H9 (cell line): ENCODE measurements at regions not wholly inside any gene's neighbourhood (a gene's known extent, or its start where the extent isn't known, plus 50 kb on each side); places are given as distances from the start of the nearest gene placed in this dataset.

Experiments
- DNase-seq: peaks from one replicate; pipeline ENCODE4 v3.0.0-alpha.2; 2017
- H2AFZ ChIP-seq: one replicate; pipeline ENCODE4 v1.6.1; 2013; ENCODE audit warnings: mild to moderate bottlenecking, low read length, control low read depth, moderate library complexity
- H2AK5ac ChIP-seq: 2 replicates; pipeline ENCODE4 v1.6.1; 2013; ENCODE audit warnings: low read length, control low read depth, mixed read lengths; ENCODE audit not compliant: insufficient read length
- H2BK120ac ChIP-seq: one replicate; pipeline ENCODE4 v1.6.1; 2013; ENCODE audit warnings: low read depth, mild to moderate bottlenecking, low read length, control low read depth, inconsistent platforms; ENCODE audit not compliant: poor library complexity, severe bottlenecking
- H2BK12ac ChIP-seq: 2 replicates; pipeline ENCODE4 v1.6.1; 2013; ENCODE audit warnings: low read length, control low read depth, mixed read lengths, low read depth; ENCODE audit not compliant: insufficient read length
- H2BK15ac ChIP-seq: 2 replicates; pipeline ENCODE4 v1.6.1; 2013; ENCODE audit warnings: low read depth, low read length, control low read depth
- H2BK20ac ChIP-seq: one replicate; pipeline ENCODE4 v1.6.1; 2013; ENCODE audit warnings: low read depth, mild to moderate bottlenecking, low read length, control low read depth, inconsistent platforms; ENCODE audit not compliant: poor library complexity, severe bottlenecking
- H2BK5ac ChIP-seq: 2 replicates; pipeline ENCODE4 v1.6.1; 2013; ENCODE audit warnings: low read length, control low read depth, mixed read lengths; ENCODE audit not compliant: insufficient read length
- H3K14ac ChIP-seq: 2 replicates; pipeline ENCODE4 v1.6.1; 2013; ENCODE audit warnings: low read length, control low read depth; ENCODE audit not compliant: insufficient read depth
- H3K18ac ChIP-seq: 2 replicates; pipeline ENCODE4 v1.6.1; 2013; ENCODE audit warnings: low read depth, mild to moderate bottlenecking, mixed read lengths, low read length, control low read depth; ENCODE audit not compliant: insufficient read length
- H3K23ac ChIP-seq: 2 replicates; pipeline ENCODE4 v1.6.1; 2013; ENCODE audit warnings: low read length, control low read depth, mixed read lengths, low read depth; ENCODE audit not compliant: insufficient read length
- H3K23me2 ChIP-seq: 2 replicates; pipeline ENCODE4 v1.6.1; 2013; ENCODE audit warnings: low read depth, mild to moderate bottlenecking, mixed read lengths, low read length, control low read depth; ENCODE audit not compliant: insufficient read length, poor library complexity, severe bottlenecking
- H3K27ac ChIP-seq: 2 replicates; pipeline ENCODE4 v1.5.1; 2013; ENCODE audit warnings: low read length, control low read depth, mixed read lengths, low read depth; ENCODE audit not compliant: insufficient read length
- H3K27me3 ChIP-seq: 2 replicates; pipeline ENCODE4 v1.6.1; 2013; ENCODE audit warnings: low read length, control low read depth, inconsistent platforms; ENCODE audit not compliant: insufficient read depth
- H3K4ac ChIP-seq: 2 replicates; pipeline ENCODE4 v1.6.1; 2013; ENCODE audit warnings: low read depth, mild to moderate bottlenecking, control low read depth, inconsistent platforms, low read length, moderate library complexity
- H3K4me1 ChIP-seq: 2 replicates; pipeline ENCODE4 v1.6.1; 2013; ENCODE audit warnings: low read length, control low read depth, inconsistent platforms; ENCODE audit not compliant: insufficient read depth
- H3K4me2 ChIP-seq: 2 replicates; pipeline ENCODE4 v1.6.1; 2013; ENCODE audit warnings: low read length, control low read depth, mixed read lengths; ENCODE audit not compliant: insufficient read length, insufficient read depth
- H3K56ac ChIP-seq: 2 replicates; pipeline ENCODE4 v1.6.1; 2013; ENCODE audit warnings: low read depth, mild to moderate bottlenecking, mixed read lengths, low read length, control low read depth; ENCODE audit not compliant: insufficient read length
- H3K79me1 ChIP-seq: 2 replicates; pipeline ENCODE4 v1.6.1; 2013; ENCODE audit warnings: low read depth, mild to moderate bottlenecking, moderate library complexity, low read length, control low read depth, inconsistent platforms; ENCODE audit not compliant: insufficient read depth, poor library complexity, severe bottlenecking
- H3K79me2 ChIP-seq: 2 replicates; pipeline ENCODE4 v1.6.1; 2013; ENCODE audit warnings: low read length, control low read depth, inconsistent platforms; ENCODE audit not compliant: insufficient read depth
- H3K9ac ChIP-seq: 2 replicates; pipeline ENCODE4 v1.6.1; 2013; ENCODE audit warnings: low read length, control low read depth, mixed read lengths; ENCODE audit not compliant: insufficient read length; ENCODE audit errors: extremely low read depth
- H3K9me3 ChIP-seq: one replicate; pipeline ENCODE4 v1.6.1; 2013; ENCODE audit warnings: low read depth, low read length, inconsistent platforms; ENCODE audit not compliant: control insufficient read depth
- H3T11ph ChIP-seq: one replicate; pipeline ENCODE4 v1.6.1; 2013; ENCODE audit warnings: mild to moderate bottlenecking, low read length, control low read depth, inconsistent platforms
- H4K20me1 ChIP-seq: one replicate; pipeline ENCODE4 v1.6.1; 2013; ENCODE audit not compliant: control insufficient read depth, insufficient read length, insufficient read depth
- H4K5ac ChIP-seq: 2 replicates; pipeline ENCODE4 v1.6.1; 2013; ENCODE audit warnings: low read depth, mild to moderate bottlenecking, mixed read lengths, low read length, control low read depth; ENCODE audit not compliant: insufficient read length
- H4K8ac ChIP-seq: replicated peaks from 2 replicates; pipeline ENCODE4 v1.6.1; 2013; ENCODE audit warnings: low read length, control low read depth, mixed read lengths, low read depth; ENCODE audit not compliant: insufficient read length
- H4K91ac ChIP-seq: 2 replicates; pipeline ENCODE4 v1.6.1; 2013; ENCODE audit warnings: low read depth, mild to moderate bottlenecking, moderate library complexity, mixed read lengths, low read length, control low read depth; ENCODE audit not compliant: insufficient read length
- H3K27ac Mint-ChIP-seq, 3 experiments: 2 replicates in 2 of 3; 3 replicates in 1 of 3; pipeline ENCODE4 v1.8.0; 2020 to 2021; ENCODE audit warnings: mixed read lengths in 3 of 3, mild to moderate bottlenecking in 1 of 3, moderate library complexity in 1 of 3
- H3K27me3 Mint-ChIP-seq: 2 replicates; pipeline ENCODE4 v1.8.0; 2021; ENCODE audit warnings: low read depth, mild to moderate bottlenecking, moderate library complexity, mixed read lengths
- H3K36me3 Mint-ChIP-seq, 3 experiments: 2 replicates in 2 of 3; 3 replicates in 1 of 3; pipeline ENCODE4 v1.8.0; 2020 to 2021; ENCODE audit warnings: low read depth in 3 of 3, mixed read lengths in 3 of 3; ENCODE audit not compliant: insufficient read depth in 1 of 3
- H3K4me1 Mint-ChIP-seq, 2 experiments: 2 replicates each; pipeline ENCODE4 v1.8.0; 2020; ENCODE audit warnings: mixed read lengths in 2 of 2
- H3K4me3 Mint-ChIP-seq, 2 experiments: 2 replicates in 1 of 2; 3 replicates in 1 of 2; pipeline ENCODE4 v1.8.0; 2020 to 2021; ENCODE audit warnings: mild to moderate bottlenecking in 2 of 2, mixed read lengths in 2 of 2, moderate library complexity in 1 of 2
- H3K9me3 Mint-ChIP-seq, 2 experiments: 2 replicates in 1 of 2; 3 replicates in 1 of 2; pipeline ENCODE4 v1.8.0; 2020; ENCODE audit warnings: mild to moderate bottlenecking in 2 of 2, mixed read lengths in 2 of 2, moderate library complexity in 1 of 2
- WGBS: extraction: QIAGEN DNeasy Blood & Tissue Kit; methylation state at CpG from one replicate; pipeline ENCODE4 v1.1.7; 2013; ENCODE audit warnings: missing lambda C conversion rate, low lambda C conversion rate, mixed read lengths; ENCODE audit not compliant: insufficient read length; ENCODE audit errors: extremely low coverage; 5-methylcytosine and 5-hydroxymethylcytosine counted together
- TF ChIP-seq, protein P1 (sequence below): fragments of 200-600 bp; sonication (generic); conservative IDR thresholded peaks from 3 replicates; pipeline ENCODE4 v1.8.0; 2021; ENCODE audit warnings: antibody characterized with exemption, mild to moderate bottlenecking

- Histone ChIP-seq H3K27ac (no peak overlapping the region), H3K4me1 (no peaks in the 10 kb centered on the region), H2AFZ (no peak overlapping the region), H3K23ac (no peak overlapping the region), H2AK5ac (no peak overlapping the region), H3T11ph (no peak overlapping the region), H3K23me2 (no peaks in the 10 kb centered on the region), H4K20me1 (no peaks in the 10 kb centered on the region), H3K27me3 (no peaks in the 10 kb centered on the region), H3K56ac (no peak overlapping the region), H3K79me1 (no peaks in the 10 kb centered on the region), H3K4ac (no peak overlapping the region), H2BK5ac (no peak overlapping the region), H2BK12ac (no peak overlapping the region), H3K9ac (no peak overlapping the region), H3K79me2 (no peaks in the 10 kb centered on the region), H2BK20ac (no peak overlapping the region), H4K8ac (no peak overlapping the region), H4K91ac (no peak overlapping the region), H3K18ac (no peak overlapping the region), H4K5ac (no peak overlapping the region), H2BK15ac (no peak overlapping the region), H3K14ac (no peak overlapping the region), H3K9me3 (no peaks in the 10 kb centered on the region), H3K4me2 (no peak overlapping the region), H2BK120ac (no peak overlapping the region)
- Mint-ChIP-seq H3K27me3 (no peaks in the 10 kb centered on the region), H3K4me1 (no peaks in the 10 kb centered on the region), H3K36me3 (no peaks in the 10 kb centered on the region), H3K27ac (no peak overlapping the region), H3K9me3 (no peaks in the 10 kb centered on the region), H3K4me3 (no peak overlapping the region)
- WGBS: no CpG with 5 or more reads among the region's 3 CpGs
- TF ChIP-seq, protein P1, sequence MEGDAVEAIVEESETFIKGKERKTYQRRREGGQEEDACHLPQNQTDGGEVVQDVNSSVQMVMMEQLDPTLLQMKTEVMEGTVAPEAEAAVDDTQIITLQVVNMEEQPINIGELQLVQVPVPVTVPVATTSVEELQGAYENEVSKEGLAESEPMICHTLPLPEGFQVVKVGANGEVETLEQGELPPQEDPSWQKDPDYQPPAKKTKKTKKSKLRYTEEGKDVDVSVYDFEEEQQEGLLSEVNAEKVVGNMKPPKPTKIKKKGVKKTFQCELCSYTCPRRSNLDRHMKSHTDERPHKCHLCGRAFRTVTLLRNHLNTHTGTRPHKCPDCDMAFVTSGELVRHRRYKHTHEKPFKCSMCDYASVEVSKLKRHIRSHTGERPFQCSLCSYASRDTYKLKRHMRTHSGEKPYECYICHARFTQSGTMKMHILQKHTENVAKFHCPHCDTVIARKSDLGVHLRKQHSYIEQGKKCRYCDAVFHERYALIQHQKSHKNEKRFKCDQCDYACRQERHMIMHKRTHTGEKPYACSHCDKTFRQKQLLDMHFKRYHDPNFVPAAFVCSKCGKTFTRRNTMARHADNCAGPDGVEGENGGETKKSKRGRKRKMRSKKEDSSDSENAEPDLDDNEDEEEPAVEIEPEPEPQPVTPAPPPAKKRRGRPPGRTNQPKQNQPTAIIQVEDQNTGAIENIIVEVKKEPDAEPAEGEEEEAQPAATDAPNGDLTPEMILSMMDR: no peak
- DNase-seq: no peak
These were observed 596.3 kb upstream of the CNTNAP2 start for GRCh38 chr7:145520284-145520683.
